Right kidney (tissue), 1 donor: ENCODE measurements at regions not wholly inside any gene's neighbourhood (a gene's known extent, or its start where the extent isn't known, plus 50 kb on each side); places are given as distances from the start of the nearest gene placed in this dataset.

Experiments used
- DNase-seq: peaks from one replicate; pipeline ENCODE4 v3.0.0-alpha.2; 2016

- DNase-seq = no peak
Observed at GRCh38 chr22:48902001-48902869, 925.4 kb downstream of the BRD1 start.

- no peak for DNase-seq
Observed at GRCh38 chr22:48901324-48901723, 926.3 kb downstream of the BRD1 start.

- DNase-seq = no peak
Observed at GRCh38 chr22:48900626-48901025, 927.0 kb downstream of the BRD1 start.

- DNase-seq = no peak
Observed at GRCh38 chr22:48900327-48900597, 927.4 kb downstream of the BRD1 start.

- no peak for DNase-seq
Observed at GRCh38 chr22:48899523-48900326, 927.9 kb downstream of the BRD1 start.

GRCh38 chr22:48898524-48899250 is 929.0 kb downstream of the BRD1 start:
- DNase-seq = no peak

GRCh38 chr22:48897645-48898370 is 929.9 kb downstream of the BRD1 start:
- DNase-seq = no peak

GRCh38 chr22:48896766-48897644 is 930.7 kb downstream of the BRD1 start:
- DNase-seq = no peak

- DNase-seq = no peak
Observed at GRCh38 chr22:48895831-48896765, 931.6 kb downstream of the BRD1 start.

- no peak for DNase-seq
Observed at GRCh38 chr22:48895336-48895735, 932.3 kb downstream of the BRD1 start.

GRCh38 chr22:48894804-48895250 is 932.8 kb downstream of the BRD1 start:
- no peak for DNase-seq

- DNase-seq = no peak
Observed at GRCh38 chr22:48894064-48894671, 933.5 kb downstream of the BRD1 start.

- DNase-seq = no peak
Observed at GRCh38 chr22:48893288-48894063, 934.2 kb downstream of the BRD1 start.

- no peak for DNase-seq
Observed at GRCh38 chr22:48892578-48893287, 934.9 kb downstream of the BRD1 start.

- DNase-seq = no peak
Observed at GRCh38 chr22:48891688-48892577, 935.7 kb downstream of the BRD1 start.

GRCh38 chr22:48890693-48891554 is 936.7 kb downstream of the BRD1 start:
- no peak for DNase-seq
